ENCODE measurements at regions not wholly inside any gene's neighbourhood (a gene's known extent, or its start where the extent isn't known, plus 50 kb on each side); places are given as distances from the start of the nearest gene placed in this dataset.
"Not testable (repeated sequence)": the region's sequence is repeated elsewhere in the genome, so short reads cannot be mapped to it uniquely, and the experiment has no call there.

DNA sequence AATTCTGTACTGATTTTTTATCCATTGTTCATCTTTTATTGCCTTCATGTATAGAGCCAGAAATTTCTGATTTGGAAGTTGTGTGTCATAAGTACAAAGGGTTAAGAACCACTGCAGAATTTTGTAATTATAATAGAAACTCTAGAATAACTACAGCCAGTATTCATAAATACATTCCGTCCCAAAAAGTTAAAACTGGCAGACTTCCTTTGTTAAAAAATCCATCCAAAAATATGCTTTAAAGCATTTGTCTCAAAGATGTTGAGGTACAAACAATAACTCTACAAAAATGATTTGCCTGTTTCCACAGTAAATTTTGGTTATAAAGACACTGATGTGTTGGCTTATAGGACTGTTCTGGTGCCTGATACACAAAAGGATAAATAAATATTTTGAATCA is 436.6 kb downstream of the DTWD2 start:
- no peak for DNase-seq

- DNase-seq, result no peak
Observed at GRCh38 chr5:118551031-118551430, 437.3 kb downstream of the DTWD2 start.

DNA sequence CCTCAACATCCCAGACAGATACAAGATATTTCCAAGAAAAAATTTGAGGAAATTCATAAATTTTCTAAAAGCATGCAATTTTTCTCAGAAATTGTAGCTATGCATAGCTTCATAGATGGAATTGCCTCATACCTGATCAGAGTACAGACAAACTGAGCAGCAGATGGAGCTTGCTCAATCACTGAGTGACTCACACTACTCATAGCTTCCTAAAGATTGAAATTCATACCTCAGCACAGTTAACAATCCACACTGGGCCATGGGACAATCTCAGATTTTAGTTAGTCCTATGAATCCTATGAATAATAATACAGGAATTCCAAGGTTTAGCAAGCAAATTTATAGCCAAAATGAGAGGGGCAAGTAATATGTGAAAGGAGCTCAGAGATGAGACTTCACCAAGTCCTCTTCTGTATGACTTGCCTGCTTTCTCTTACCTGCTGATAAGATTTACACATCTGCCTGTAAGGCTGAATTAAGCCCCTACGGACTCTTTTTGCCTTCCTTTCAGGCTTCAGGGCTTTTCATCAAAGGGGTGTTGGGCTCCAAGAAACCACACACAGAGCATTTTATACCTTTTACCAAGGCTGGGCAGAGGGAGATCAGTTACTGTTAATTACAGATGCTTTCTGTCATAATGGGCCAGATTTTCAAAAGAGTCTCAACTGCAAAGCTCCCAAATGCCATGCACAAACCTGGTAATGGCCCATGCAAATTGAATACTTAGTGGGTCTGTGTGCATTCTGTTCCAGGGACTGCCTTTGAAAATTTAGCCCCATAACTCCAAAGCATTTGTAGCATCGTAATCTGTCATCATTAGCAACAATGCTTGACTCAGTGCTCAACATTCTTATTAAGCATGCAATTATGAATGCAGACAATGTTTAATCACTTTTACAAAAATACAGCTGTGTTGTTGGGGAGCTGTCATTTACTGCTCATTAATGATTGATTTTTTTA is 439.3 kb downstream of the DTWD2 start:
- DNase-seq, result no peak

DNA sequence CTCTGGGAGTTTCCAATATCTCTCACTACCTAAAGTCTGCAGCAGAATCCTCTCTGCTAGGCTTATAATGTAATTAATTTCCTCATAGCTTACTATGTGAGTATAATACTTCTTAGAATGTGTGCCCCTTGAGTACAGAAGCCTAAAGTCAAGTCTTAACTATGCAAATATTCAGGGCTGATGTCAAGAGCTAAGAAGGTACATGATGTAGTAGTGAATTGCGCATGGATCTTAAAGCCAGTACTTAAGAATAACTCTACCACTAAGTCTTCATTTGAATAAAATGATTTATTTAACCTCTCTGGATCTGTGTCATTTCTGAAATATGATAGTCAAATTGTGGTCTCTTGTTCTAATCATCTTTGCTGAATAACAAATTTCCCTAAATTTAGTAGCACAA is 442.9 kb downstream of the DTWD2 start:
- no peak for DNase-seq

DNA sequence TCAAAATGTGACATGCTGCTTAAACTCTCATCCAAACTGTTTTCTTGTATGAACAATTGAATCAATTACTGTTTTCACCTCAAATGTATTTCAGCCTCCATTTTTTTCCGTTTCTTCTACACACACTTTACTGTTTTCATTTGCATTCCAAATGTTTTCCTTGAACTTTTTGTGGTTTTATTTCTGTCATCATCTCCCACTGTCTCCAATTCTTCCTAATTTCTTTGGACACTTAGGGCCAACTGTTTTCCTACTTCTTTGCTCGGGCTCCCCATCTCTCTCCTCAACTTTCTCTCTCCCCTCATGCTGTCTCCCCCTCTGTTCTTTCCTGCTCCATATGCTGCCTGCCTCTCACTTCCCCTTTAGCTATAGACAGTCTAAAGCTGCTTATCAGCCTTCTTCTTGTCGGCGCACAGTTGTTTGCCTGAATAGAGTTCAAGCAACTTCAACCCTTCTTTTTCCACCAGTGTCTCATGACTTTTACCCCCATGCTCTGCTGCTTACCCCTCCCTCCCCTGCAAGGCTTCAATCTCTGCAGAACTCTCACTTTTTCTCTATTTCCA is 443.4 kb downstream of the DTWD2 start:
- DNase-seq, result no peak

DNA sequence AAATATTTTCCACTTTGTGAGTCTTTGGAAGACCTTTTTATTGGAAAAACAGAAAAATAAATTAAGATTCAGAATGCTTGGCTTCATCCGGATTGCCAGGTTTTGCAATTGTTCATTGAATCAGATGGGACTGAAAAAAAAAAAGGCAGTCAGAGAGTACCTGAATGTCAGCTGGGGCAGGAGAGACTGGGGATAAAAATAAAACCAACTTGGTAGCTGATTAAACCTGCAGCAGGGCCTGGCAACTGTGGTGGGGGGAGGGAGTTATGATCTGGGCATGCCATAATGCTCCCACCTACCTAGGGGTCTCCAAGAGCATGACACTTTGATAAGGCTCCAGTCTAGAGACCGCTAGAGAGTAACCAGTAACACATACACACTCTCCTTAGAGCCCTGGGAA is 454.4 kb downstream of the DTWD2 start:
- DNase-seq, result no peak

GRCh38 chr5:118533156-118533555 is 455.2 kb downstream of the DTWD2 start:
- DNase-seq, result no peak

DNA sequence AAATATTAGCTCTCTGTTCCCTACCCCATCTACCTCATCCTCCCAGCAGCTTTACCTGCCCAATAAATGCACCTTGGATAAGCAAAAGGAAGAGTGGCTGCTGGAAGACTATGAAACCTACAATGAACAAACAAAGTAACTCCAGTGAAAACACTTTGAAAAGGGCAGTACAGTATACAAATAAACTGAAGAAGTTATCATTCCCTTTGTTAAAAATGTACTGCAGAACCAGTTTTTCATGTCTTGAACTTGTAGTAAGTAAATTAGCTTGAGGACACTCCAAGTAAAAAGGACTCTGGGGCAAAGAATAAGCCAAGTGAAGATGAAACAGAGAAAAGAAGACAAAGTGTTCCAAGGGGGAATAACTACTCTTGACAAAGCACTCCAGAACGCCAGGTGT is 457.1 kb downstream of the DTWD2 start:
- DNase-seq, result no peak

DNA sequence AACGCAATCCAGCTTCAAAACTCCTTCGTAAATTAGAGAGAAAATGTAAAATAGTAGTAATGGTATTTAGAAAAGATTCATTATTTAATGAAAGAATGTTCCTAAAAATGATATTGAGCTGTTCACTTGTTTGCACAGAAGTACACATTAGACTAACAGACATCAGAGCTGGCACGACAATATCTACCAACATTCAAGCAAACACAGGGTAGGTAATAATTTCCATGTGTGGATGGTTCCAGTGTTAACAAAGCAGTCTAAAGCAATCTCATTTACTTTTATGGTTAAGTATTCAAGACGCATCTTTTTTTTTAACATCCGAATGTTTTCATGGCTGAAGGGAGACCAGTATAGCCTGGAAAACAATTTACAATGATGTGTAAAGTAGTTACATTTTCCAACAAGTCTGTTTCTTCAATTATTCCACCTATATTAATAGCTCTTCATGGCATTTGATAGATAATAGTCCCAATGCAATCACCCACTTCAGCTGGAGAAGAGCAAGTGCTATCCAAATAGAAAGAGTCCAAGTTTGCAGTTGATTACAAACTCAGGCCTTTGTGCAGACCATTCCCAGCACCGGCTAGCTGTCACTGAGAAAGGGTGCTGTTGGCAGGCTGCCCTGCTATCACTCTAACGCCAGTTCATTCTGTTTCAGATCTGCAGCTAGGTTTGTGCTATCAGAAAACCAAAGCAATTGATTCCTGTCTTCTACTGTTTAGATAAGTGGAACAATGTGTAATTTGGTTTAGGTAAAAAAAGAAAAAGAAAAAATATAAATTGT is 458.8 kb downstream of the DTWD2 start:
- no peak for DNase-seq

DNA sequence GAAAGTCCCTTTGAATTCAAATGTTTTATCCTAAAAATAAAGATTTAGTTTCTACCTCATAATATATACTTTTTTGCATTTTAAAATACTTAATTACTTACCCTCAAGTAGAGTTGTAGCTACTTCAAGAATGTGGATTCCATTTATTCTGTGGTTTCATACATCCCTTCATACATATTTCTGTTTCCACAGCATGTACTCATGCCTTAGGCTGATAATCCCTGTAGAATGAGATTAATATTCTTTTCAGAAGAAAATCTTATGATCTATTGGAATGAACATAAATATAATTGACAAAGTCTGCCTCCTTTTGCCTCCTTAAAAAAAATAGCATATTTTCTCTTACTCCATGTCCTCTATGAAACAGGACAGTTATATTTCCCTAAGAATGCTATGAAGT is 465.7 kb downstream of the DTWD2 start:
- DNase-seq, result no peak

- no peak for DNase-seq
Observed at GRCh38 chr5:118520771-118521415, 467.5 kb downstream of the DTWD2 start.

GRCh38 chr5:118519466-118519865 is 468.9 kb downstream of the DTWD2 start:
- DNase-seq, result no peak

DNA sequence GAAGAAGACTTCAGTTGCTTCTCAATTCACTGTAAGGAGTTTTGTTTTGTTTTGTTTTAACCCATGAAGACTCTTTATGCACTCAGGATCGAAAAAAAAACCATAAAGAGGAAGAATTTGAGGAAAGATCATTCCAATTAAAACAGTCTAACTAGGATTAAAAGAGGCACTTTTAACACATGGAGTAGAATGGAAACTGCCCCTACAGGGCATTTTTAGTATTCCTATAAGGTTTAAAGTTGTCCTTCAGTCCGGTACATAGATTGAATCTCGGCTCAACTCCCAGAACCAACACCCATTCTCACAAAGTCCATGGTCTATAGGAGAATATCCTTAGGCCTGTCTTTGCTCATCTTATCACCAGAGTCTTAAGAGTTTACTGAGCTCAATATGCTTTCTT is 469.6 kb downstream of the DTWD2 start:
- no peak for DNase-seq

- no peak for DNase-seq
Observed at GRCh38 chr5:118511846-118512245, 476.5 kb downstream of the DTWD2 start.

GRCh38 chr5:118506217-118506852 is 482.0 kb downstream of the DTWD2 start:
- no peak for DNase-seq

- DNase-seq, result not testable (repeated sequence)
Observed at GRCh38 chr5:118502232-118502631, 486.1 kb downstream of the DTWD2 start.

DNA sequence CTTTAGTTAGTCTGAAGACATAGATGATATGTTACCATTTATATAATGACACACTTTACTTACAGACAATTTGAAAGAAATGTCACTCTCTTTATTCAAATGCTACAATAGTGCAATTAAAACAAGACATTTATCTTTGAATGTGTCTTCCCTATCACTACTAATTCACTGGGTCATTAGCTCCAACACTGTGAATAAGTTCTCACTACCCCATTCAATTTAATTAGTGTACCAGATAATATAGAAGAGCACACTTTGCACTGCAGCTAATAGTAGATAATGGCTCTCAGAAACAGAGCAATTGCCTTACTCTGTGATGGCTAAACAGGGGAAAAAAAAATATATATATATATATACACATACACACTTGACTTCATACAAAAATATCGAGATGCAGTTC is 497.0 kb downstream of the DTWD2 start:
- DNase-seq, result no peak

DNA sequence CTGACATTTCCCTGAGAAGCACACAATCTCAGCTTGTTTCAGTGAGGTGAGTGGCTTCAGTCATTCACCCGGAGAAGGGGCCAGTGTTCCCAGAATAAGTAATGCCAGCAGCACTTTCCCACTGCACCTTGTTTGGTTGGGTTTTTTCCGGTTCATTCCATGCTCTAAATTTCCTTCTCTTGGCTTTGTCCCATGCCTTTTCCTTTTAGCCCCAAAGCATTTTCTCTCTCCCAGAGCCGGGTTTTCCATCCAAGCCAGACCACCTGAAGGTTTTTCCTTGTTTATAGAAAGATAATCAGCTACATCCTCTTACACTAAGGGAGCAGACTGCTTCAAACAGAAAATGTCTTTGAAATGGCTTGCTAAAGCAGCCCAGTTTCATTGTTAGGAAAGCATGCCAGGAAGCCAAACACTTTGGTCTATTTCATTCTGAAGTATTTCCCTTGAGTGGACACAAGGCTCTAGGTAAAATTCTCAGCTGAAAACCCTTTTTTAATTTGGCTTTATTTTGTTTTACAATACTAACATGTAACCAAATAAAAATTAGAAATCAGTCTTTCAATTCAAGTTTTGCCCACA is 501.6 kb downstream of the DTWD2 start:
- no peak for DNase-seq

DNA sequence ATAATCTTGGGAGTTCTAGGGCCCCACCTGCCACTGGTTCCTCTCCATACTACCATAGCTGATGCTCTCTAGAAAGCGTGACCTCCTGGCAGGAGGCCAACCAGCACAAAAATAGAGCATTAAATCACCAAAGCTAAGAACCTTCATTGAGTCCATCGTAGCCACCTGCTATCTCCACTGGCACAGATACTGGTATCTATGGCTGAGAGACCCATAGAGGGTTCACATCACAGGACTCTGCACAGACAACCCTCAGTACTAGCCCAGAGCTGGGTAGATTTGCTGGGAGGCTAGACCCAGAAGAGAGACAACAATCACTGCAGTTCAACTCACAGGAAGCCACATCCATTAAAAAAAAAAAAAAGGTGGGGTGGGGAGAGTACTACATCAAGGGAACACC is 509.1 kb downstream of the DTWD2 start:
- DNase-seq, result no peak

- DNase-seq, result no peak
Observed at GRCh38 chr5:118478852-118479251, 509.5 kb downstream of the DTWD2 start.

GRCh38 chr5:118468085-118468484 is 520.3 kb downstream of the DTWD2 start:
- DNase-seq, result no peak

GRCh38 chr5:118467103-118467502 is 521.2 kb downstream of the DTWD2 start:
- no peak for DNase-seq
